ENCODE measurements at regions not wholly inside any gene's neighbourhood (a gene's known extent, or its start where the extent isn't known, plus 50 kb on each side); places are given as distances from the start of the nearest gene placed in this dataset.
A peak's percentile ranks its signal among the peaks of the same experiment; 100 is the strongest.

DNA sequence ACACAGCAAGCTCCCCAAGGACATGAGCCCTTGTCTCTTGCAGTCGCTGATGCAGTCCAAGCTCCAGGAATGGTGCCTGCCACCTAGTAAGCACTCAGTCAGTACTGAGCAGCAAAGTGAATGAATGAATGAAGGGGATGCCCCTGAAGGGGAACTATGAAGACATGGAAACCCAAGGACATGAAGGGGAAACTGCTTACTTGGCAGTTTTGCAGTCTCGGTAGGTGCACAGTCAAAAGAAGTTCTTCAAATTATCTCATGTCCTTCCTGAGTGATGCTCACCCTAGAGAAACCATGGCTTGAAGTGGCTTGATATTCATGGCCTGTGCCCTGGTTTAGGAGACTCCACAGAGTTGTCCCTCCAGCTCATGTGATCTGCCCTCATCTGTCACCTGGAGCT is 102.1 kb upstream of the DLX2 start:
- DNase-seq: no peak

- DNase-seq: no peak
These were observed 102.6 kb upstream of the DLX2 start for GRCh38 chr2:172205292-172205691.

DNA sequence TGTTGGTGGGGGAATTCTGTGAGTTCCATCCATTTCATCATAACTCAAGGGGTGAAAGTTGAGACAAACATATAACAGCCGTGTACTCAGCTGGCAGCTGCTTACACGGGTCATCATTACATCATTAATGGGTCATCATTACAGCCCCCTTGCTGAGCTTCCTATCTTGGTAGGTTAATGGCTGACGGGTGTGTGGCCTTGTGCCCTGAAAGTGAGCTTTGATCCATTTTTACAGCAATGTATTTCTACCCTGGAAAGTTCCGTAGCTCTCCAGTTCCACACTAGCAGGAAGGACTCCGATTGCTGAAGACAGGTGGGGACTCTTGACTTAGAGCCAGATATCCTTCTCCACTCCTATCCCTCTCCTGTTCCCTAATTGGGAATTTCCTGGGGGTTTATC is 105.2 kb upstream of the DLX2 start:
- no peak for DNase-seq

DNA sequence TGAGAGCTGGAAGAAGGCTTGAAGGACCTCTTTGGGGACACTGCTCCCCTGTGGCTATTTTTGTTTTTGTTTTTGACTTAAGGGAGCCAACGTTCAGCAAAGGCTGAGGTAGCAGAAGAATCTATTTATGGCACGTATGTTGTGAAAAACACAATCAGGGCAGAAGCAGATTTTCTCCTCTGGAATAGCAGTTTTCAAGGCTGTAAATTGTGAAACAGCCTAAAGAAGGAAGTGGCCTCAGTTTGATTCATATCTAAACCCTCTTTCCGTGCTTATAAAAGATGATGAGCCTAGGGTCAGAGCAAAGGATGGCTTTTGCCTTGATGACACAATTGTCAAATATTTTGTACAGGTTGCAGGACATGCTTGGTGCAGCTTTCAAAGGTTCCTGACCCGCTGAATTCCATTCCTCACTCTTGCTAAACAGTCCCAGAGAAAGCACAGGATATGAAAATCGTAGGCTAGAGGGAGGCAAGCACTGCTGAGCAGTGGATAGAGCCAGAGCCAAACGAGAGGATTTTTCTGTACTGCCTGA is 106.2 kb upstream of the DLX2 start:
- DNase-seq: peak; percentile 65 to 67

GRCh38 chr2:172210599-172210998 is 107.9 kb upstream of the DLX2 start:
- DNase-seq: no peak

DNA sequence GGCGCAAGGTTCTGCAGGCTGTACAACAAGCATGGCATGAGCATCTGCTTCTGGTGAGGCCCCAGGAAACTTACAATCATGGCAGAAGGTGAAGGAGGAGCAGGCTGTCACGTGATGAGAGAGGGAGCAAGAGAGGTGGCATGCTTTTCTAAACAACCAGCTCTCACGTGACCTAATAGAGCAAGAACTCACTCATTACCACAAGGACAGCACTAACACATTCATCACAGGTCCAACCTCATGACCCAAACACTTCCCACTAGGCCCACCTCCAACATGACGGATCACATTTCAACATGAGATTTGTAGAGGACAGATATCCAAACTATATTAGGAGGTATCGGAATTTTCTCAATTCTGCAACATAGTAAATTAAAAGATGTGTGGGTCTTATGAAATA is 108.8 kb upstream of the DLX2 start:
- DNase-seq: no peak

- no peak for DNase-seq
These were observed 110.6 kb upstream of the DLX2 start for GRCh38 chr2:172213116-172213860.

DNA sequence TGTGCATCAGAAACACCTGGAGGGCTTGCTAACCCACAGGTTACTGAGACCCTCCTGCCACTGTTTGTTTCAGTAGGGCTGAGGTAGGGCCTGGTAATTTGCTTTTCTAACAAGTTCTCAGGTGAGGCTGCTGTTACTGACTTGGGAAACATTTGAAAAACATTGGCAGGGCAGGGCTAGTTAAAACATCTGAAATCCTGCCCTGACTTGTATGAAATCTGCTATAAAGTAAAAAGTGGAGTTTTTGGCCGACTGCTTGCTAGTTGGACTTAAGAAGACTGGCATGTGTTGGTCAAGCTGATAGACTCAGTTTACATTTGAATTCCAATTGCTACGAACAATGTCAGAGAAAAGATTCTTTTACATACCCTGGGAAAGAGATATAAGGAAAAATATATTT is 111.6 kb upstream of the DLX2 start:
- DNase-seq: no peak

DNA sequence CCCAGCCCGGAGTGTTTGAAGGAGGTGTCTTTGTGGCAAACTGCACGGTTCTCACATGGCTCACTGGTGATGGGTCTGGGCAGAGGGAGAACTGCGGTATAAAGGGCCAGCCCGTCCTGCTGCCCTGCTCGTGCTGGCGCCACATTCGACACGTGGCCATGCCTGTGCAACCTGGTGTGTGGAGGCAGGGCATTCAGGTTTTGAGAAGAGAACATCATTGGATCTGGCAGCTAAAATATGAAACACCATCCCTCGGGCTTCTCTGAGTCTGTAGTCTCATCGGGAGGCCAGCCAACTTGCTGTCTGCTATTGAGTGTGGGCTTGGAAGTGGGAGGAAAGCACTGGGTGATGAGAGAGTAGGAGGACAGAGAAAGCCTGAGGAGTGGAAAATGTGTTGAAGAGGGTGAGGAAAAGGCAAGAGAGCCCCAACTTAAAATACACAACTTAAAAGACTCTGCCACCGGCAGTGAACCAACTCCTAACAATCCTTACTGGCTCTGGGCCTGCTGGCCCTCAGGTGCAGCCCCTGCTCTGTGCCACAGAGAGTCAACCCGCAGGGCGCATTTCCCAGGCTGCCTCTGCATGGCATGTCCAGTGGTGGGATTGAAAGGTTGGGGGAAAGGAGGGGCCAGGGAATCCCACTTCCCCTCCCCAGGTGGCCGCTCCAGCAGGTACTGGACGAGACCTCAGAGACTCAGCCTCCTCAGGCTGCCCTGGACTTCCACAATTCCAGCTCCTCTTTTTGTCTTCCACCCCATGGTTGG is 112.7 kb upstream of the DLX2 start:
- DNase-seq: no peak

DNA sequence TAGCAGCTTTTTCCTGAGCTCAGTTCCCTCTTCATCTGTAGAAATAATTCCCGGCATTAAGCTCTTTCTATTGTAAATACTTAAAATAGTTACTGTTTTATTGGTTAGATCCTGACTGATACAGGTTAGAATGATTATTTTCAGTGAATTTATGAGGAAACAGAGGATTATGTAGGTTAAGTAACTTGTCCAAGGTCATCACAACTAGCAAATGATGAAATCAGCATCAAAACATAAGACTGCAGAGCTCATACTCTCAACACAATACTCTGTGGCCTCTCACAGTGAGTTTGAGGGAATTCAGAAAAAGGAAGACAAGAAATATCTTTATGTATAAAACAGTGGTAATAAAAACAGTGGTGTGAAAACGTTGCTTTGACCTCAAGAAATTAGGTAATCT is 113.2 kb upstream of the DLX2 start:
- DNase-seq: no peak

DNA sequence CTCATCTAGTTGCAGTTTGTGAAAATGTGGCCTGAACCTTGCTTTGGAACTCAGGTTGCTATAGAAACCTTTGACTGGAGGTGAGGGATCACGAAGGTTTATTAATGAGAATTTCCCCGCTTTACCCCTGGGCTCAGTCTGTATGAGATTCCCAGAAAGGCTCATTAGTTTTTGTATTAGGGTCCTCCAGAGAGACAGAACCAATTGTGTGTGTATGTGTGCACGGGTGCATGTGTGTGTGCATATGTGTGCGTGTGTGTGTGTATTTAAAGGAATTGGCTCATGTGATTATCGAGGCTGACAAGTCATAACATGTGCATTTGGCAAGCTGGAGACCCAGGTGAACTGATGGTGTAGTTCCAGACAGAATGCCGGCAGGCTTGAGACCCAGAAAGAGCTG is 113.8 kb upstream of the DLX2 start:
- DNase-seq: no peak

DNA sequence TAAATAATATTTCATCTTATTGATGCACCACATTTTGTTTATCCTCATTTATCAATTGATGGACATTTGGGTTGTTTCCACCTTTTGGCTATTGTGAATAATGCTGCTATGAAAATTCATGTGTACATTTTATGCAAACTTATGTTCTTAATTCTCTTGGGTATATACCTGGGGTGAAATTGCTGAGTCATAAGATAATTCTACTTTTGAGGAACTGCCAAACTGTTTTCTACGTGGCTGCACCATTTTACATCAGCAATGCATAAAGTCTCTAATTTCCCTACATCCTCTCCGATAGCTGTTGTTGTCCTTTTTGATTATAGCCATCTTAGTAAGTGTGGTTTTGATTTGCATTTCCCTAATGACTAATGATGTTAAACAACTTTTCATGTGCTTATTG is 116.5 kb upstream of the DLX2 start:
- no peak for DNase-seq

- peak; percentile 44 to 53 for DNase-seq
These were observed 117.4 kb upstream of the DLX2 start for GRCh38 chr2:172220121-172220520.

- DNase-seq: no peak
These were observed 120.9 kb upstream of the DLX2 start for GRCh38 chr2:172223601-172224054.

DNA sequence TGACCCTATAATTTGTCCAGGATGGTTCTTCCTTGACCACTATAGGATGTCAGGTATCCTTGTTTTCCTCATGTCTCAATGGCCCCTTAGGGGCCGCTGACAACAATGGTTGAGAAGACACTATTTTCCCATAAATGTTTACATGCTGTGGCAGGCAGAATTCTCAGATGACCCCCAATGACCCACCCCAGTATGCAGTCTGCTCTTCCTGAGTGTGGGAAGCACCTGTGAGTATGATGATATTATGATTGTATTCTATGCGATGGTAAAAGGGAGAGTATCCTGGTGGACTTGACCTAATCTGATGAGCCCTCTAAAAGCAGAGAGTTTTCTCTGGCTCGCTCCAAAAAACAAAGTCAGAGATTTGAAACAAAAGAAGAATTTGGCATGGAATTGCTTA is 123.1 kb upstream of the DLX2 start:
- DNase-seq: no peak

GRCh38 chr2:172226244-172227061 is 123.8 kb upstream of the DLX2 start:
- DNase-seq: no peak

DNA sequence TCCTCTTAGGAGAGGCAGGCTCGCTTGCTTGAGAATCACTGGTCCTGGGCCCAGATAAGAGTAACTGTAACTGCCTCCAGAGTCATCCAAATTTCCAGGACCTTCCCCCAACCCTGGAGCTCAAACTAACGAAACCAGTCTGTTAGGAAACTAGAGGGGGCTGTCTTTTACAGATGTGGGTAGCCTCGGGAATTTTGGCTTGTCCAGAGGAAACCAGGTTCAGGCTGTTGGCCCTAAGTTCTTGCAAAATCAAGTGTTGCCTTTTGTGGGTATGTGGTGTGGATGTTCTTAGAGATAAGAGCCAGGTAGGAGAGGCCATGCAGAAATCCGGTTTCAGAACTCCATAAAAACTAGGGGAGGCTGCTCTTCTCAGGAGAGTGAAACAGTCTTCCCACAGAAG is 125.0 kb upstream of the DLX2 start:
- DNase-seq: no peak

DNA sequence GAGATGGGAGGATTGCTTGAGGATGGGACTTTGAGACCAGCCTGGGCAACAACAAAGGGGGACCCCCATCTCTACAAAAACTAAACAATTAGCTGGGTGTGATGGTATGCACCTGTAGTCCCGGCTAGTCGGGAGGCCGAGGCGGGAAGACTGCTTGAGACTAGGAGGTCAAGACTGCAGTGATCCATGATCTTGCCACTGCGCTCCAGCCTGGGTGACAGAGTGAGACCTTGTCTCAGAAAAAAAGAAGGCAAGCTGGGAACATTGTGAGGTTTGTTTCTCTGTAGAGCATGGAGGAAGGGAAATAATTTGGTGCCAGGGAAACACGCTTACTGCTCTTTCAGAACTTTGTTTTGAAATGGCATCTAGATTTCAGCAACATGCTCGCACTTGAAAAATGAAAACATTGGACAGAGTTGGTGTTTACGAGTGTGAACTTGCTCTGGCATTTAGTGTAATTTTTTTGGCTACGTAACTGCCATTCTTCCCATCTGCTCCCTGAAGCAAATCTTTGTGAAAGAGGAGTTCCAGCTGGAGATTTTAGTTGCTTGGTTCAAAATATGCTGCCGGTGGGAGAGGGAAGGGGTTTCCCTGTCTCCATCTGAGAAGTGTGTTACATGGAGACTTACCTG is 125.6 kb upstream of the DLX2 start:
- DNase-seq: no peak

GRCh38 chr2:172229125-172229524 is 126.4 kb upstream of the DLX2 start:
- no peak for DNase-seq

- no peak for DNase-seq
These were observed 127.7 kb upstream of the DLX2 start for GRCh38 chr2:172230332-172230888.

GRCh38 chr2:172230889-172231401 is 128.2 kb upstream of the DLX2 start:
- DNase-seq: no peak

- DNase-seq: no peak
These were observed 128.8 kb upstream of the DLX2 start for GRCh38 chr2:172231508-172231907.

Data from AML-193 (cell line).